Amniotic epithelial cell (primary cell): ENCODE measurements at regions not wholly inside any gene's neighbourhood (a gene's known extent, or its start where the extent isn't known, plus 50 kb on each side); places are given as distances from the start of the nearest gene placed in this dataset.
"Not testable (repeated sequence)": the region's sequence is repeated elsewhere in the genome, so short reads cannot be mapped to it uniquely, and the experiment has no call there.

Source experiments
- DNase-seq: peaks from one replicate; pipeline ENCODE4 v3.0.0-alpha.2; 2010; ENCODE audit warnings: low read depth

- DNase-seq = no peak
Observed at GRCh38 chr14:89565607-89566006, 148.6 kb upstream of the FOXN3 start.

GRCh38 chr14:89564989-89565388 lies 148.0 kb upstream of the FOXN3 start:
- DNase-seq = no peak

- peak; percentile 42 for DNase-seq
Observed at GRCh38 chr14:89564286-89564957, 147.4 kb upstream of the FOXN3 start.

- DNase-seq = no peak
Observed at GRCh38 chr14:89563471-89563870, 146.4 kb upstream of the FOXN3 start.

- no peak for DNase-seq
Observed at GRCh38 chr14:89551955-89552354, 134.9 kb upstream of the FOXN3 start.

- no peak for DNase-seq
Observed at GRCh38 chr14:89551432-89551831, 134.4 kb upstream of the FOXN3 start.

- peak; percentile 34 for DNase-seq
Observed at GRCh38 chr14:89550821-89551220, 133.8 kb upstream of the FOXN3 start.

- DNase-seq = peak; percentile 48
Observed at GRCh38 chr14:89549381-89550125, 132.5 kb upstream of the FOXN3 start.

- not testable (repeated sequence) for DNase-seq
Observed at GRCh38 chr14:89547047-89547446, 130.0 kb upstream of the FOXN3 start.

GRCh38 chr14:89544636-89545301 lies 127.7 kb upstream of the FOXN3 start:
- peak; percentile 53 for DNase-seq

GRCh38 chr14:89543425-89543790 lies 126.4 kb upstream of the FOXN3 start:
- DNase-seq = no peak

- no peak for DNase-seq
Observed at GRCh38 chr14:89542786-89543424, 125.9 kb upstream of the FOXN3 start.

- peak; percentile 79 for DNase-seq
Observed at GRCh38 chr14:89540830-89541470, 123.9 kb upstream of the FOXN3 start.

- DNase-seq = peak; percentile 95
Observed at GRCh38 chr14:89540009-89540829, 123.2 kb upstream of the FOXN3 start.

- no peak for DNase-seq
Observed at GRCh38 chr14:89537911-89538310, 120.9 kb upstream of the FOXN3 start.

GRCh38 chr14:89534902-89535685 lies 118.1 kb upstream of the FOXN3 start:
- DNase-seq = peak; percentile 85

GRCh38 chr14:89533766-89534165 lies 116.7 kb upstream of the FOXN3 start:
- DNase-seq = no peak

GRCh38 chr14:89533136-89533535 lies 116.1 kb upstream of the FOXN3 start:
- no peak for DNase-seq

GRCh38 chr14:89531661-89532335 lies 114.8 kb upstream of the FOXN3 start:
- no peak for DNase-seq
